ENCODE measurements at regions not wholly inside any gene's neighbourhood (a gene's known extent, or its start where the extent isn't known, plus 50 kb on each side); places are given as distances from the start of the nearest gene placed in this dataset.

- H3K14ac ChIP-seq (replicated peaks; ENCODE audit: low read depth, low read length) = no peak overlapping the region
- H2AK5ac ChIP-seq (ENCODE audit: low read depth, low read length) = no peak overlapping the region
- no peaks in the 10 kb centered on the region for H3K9me3 ChIP-seq (ENCODE audit: control insufficient read depth, insufficient read depth, low read length)
- no peak for TF ChIP-seq MAZ (IDR thresholded peaks at IDR 0.05; ENCODE audit: borderline replicate concordance, low read depth, low read length)
- TF ChIP-seq MXI1 (IDR thresholded peaks at IDR 0.05; ENCODE audit: borderline replicate concordance, low read depth, low read length) = no peak
- TF ChIP-seq BHLHE40 (IDR thresholded peaks at IDR 0.05; ENCODE audit: low read depth, low read length) = no peak
- no peak for TF ChIP-seq POLR2A (IDR thresholded peaks at IDR 0.05; ENCODE audit: low read depth, low read length)
- no peak for TF ChIP-seq MAFK (IDR thresholded peaks at IDR 0.05; ENCODE audit: low read depth, low read length)
- TF ChIP-seq SMC3 (IDR thresholded peaks at IDR 0.05; ENCODE audit: low read depth, low read length) = no peak
- TF ChIP-seq ELK1 (IDR thresholded peaks at IDR 0.05; ENCODE audit: borderline replicate concordance, low read depth, low read length) = no peak
- no peak overlapping the region for H3K56ac ChIP-seq (ENCODE audit: extremely low read depth, insufficient read depth, low read length)
- in situ Hi-C loops (cut with MboI; ENCODE audit: low sequenced_read_pairs) (no loop called here), dilution Hi-C loops (cut with HindIII; ENCODE audit: low sequenced_read_pairs, unreplicated experiment) (no loop called here), intact Hi-C loops (cut with micrococcal nuclease) (no loop called here)
- H3K79me1 ChIP-seq (ENCODE audit: low read depth in 1 of 2, low read length in 2 of 2) = no peaks in the 10 kb centered on the region
- H3K27me3 ChIP-seq (ENCODE audit: control insufficient read depth, insufficient read depth, low read length) = peaks cover 5% of the 10 kb centered on the region; the same call in 1 of the 2 replicates
- ATAC-seq (ENCODE audit: low read depth) (no peak), DNase-seq (no peak)
- POLR2A ChIA-PET (ENCODE audit: unreplicated experiment) = no interaction called here
- no peaks in the 10 kb centered on the region for H3K36me3 ChIP-seq (ENCODE audit: control insufficient read depth, insufficient read depth, low read length)
- no peak overlapping the region for H2AFZ ChIP-seq (replicated peaks; ENCODE audit: low read length, poor library complexity)
- H3K4ac ChIP-seq (ENCODE audit: low read depth, low read length) = no peak overlapping the region
- H3K4me3 ChIP-seq (ENCODE audit: insufficient read depth, low read depth, low read length) = no peak overlapping the region
- BruUV-seq (replicated peaks) = no TSS peak
- no peak overlapping the region for H2BK5ac ChIP-seq (ENCODE audit: low read depth, low read length, poor library complexity, severe bottlenecking)
- H3K18ac ChIP-seq (ENCODE audit: low read depth, low read length) = no peak overlapping the region
- H3K9me1 ChIP-seq (ENCODE audit: insufficient read depth, low read length) = peaks cover 13% of the 10 kb centered on the region
- H2BK20ac ChIP-seq (ENCODE audit: low read depth, low read length) = no peak overlapping the region
- H3K23ac ChIP-seq (ENCODE audit: low read depth, low read length) = no peak overlapping the region
- CTCF ChIA-PET = no interaction called here
- H4K5ac ChIP-seq (ENCODE audit: low read depth, low read length) = no peak overlapping the region
- H4K91ac ChIP-seq (ENCODE audit: insufficient read depth, low read depth, low read length) = no peak overlapping the region
- no peak overlapping the region for H2BK15ac ChIP-seq (ENCODE audit: low read depth, low read length)
- H3K9ac ChIP-seq (ENCODE audit: low read depth, low read length) = no peak overlapping the region
- 80% methylated on average over 1 of the region's 6 CpGs; no CpG with 5 or more reads in 1 of the 2 experiments for WGBS, 2 experiments (ENCODE audit: extremely low coverage in 2 of 2, insufficient read length in 1 of 2)
- no peak overlapping the region for H2AK9ac ChIP-seq (replicated peaks; ENCODE audit: low read depth, low read length, poor library complexity)
- H2BK120ac ChIP-seq (ENCODE audit: low read depth, low read length) = no peak overlapping the region
- H3K4me2 ChIP-seq (ENCODE audit: low read depth, low read length) = no peak overlapping the region
- H4K8ac ChIP-seq (ENCODE audit: low read depth in 2 of 2, low read length in 2 of 2) = no peak overlapping the region
- no peak overlapping the region for H3K27ac ChIP-seq (ENCODE audit: insufficient read depth, low read length)
- H4K20me1 ChIP-seq (ENCODE audit: insufficient read depth, low read length) = no peaks in the 10 kb centered on the region
- peaks cover 5% of the 10 kb centered on the region for H3K4me1 ChIP-seq (ENCODE audit: control insufficient read depth, insufficient read depth, low read length)
Observed at GRCh38 chr2:11100976-11101375, 54.3 kb upstream of the SLC66A3 start.
